Embryonic facial prominence (tissue), 1 donor: ENCODE measurements at regions not wholly inside any gene's neighbourhood (a gene's known extent, or its start where the extent isn't known, plus 50 kb on each side); places are given as distances from the start of the nearest gene placed in this dataset.
"Not testable (repeated sequence)": the region's sequence is repeated elsewhere in the genome, so short reads cannot be mapped to it uniquely, and the experiment has no call there.

Source experiments
- DNase-seq: peaks from one replicate; pipeline ENCODE4 v3.0.0-alpha.2; 2016; ENCODE audit errors: extremely low spot score

GRCh38 chr21:27333096-27333495, 366.2 kb upstream of the ADAMTS5 start:
- DNase-seq, result no peak

GRCh38 chr21:27329255-27329851, 362.5 kb upstream of the ADAMTS5 start:
- no peak for DNase-seq

- no peak for DNase-seq
Observed at GRCh38 chr21:27326301-27326700, 359.4 kb upstream of the ADAMTS5 start.

- DNase-seq, result no peak
Observed at GRCh38 chr21:27323331-27323730, 356.4 kb upstream of the ADAMTS5 start.

- DNase-seq, result no peak
Observed at GRCh38 chr21:27321791-27322190, 354.9 kb upstream of the ADAMTS5 start.

GRCh38 chr21:27320868-27321267, 354.0 kb upstream of the ADAMTS5 start:
- no peak for DNase-seq

GRCh38 chr21:27317601-27318000, 350.7 kb upstream of the ADAMTS5 start:
- not testable (repeated sequence) for DNase-seq

- no peak for DNase-seq
Observed at GRCh38 chr21:27315373-27315772, 348.5 kb upstream of the ADAMTS5 start.

GRCh38 chr21:27314131-27314530, 347.2 kb upstream of the ADAMTS5 start:
- no peak for DNase-seq

- no peak for DNase-seq
Observed at GRCh38 chr21:27306791-27307775, 340.2 kb upstream of the ADAMTS5 start.

- no peak for DNase-seq
Observed at GRCh38 chr21:27306206-27306605, 339.3 kb upstream of the ADAMTS5 start.

GRCh38 chr21:27301220-27301619, 334.3 kb upstream of the ADAMTS5 start:
- DNase-seq, result no peak

GRCh38 chr21:27300770-27301169, 333.9 kb upstream of the ADAMTS5 start:
- no peak for DNase-seq

GRCh38 chr21:27298465-27298864, 331.6 kb upstream of the ADAMTS5 start:
- no peak for DNase-seq

- no peak for DNase-seq
Observed at GRCh38 chr21:27293239-27293638, 326.4 kb upstream of the ADAMTS5 start.

GRCh38 chr21:27292783-27293182, 325.9 kb upstream of the ADAMTS5 start:
- DNase-seq, result no peak

- no peak for DNase-seq
Observed at GRCh38 chr21:27292229-27292628, 325.3 kb upstream of the ADAMTS5 start.

GRCh38 chr21:27291006-27291405, 324.1 kb upstream of the ADAMTS5 start:
- DNase-seq, result no peak

- no peak for DNase-seq
Observed at GRCh38 chr21:27290028-27290427, 323.1 kb upstream of the ADAMTS5 start.

- no peak for DNase-seq
Observed at GRCh38 chr21:27286760-27287159, 319.9 kb upstream of the ADAMTS5 start.

- no peak for DNase-seq
Observed at GRCh38 chr21:27277110-27277509, 310.2 kb upstream of the ADAMTS5 start.

GRCh38 chr21:27275294-27275927, 308.5 kb upstream of the ADAMTS5 start:
- no peak for DNase-seq

GRCh38 chr21:27269644-27270043, 302.8 kb upstream of the ADAMTS5 start:
- no peak for DNase-seq
